Right lobe of liver (tissue), 4 donors: ENCODE measurements at regions not wholly inside any gene's neighbourhood (a gene's known extent, or its start where the extent isn't known, plus 50 kb on each side); places are given as distances from the start of the nearest gene placed in this dataset.

ENCODE experiments used
- POLR2A ChIP-seq: fragments of 450-650 bp; IDR thresholded peaks from one replicate; pipeline ENCODE4 v1.6.1; 2017; ENCODE audit warnings: antibody characterized with exemption, mild to moderate bottlenecking
- TF ChIP-seq, protein P1 (sequence below), 4 donors: fragments of 200-600 bp in 3 of 4; fragments of 450-650 bp in 1 of 4; IDR thresholded peaks; one replicate each; pipeline versions ENCODE4 v1.5.1 to v1.8.0; 2016 to 2022; ENCODE audit warnings: antibody characterized with exemption in 4 of 4, mild to moderate bottlenecking in 2 of 4
- donor health status: DM: no; HTN: no; CAD: no.
- donor health status: DM: no; HTN: no; CAD: no.
- donor health status: DM: no; HTN: yes; CAD: no.

DNA sequence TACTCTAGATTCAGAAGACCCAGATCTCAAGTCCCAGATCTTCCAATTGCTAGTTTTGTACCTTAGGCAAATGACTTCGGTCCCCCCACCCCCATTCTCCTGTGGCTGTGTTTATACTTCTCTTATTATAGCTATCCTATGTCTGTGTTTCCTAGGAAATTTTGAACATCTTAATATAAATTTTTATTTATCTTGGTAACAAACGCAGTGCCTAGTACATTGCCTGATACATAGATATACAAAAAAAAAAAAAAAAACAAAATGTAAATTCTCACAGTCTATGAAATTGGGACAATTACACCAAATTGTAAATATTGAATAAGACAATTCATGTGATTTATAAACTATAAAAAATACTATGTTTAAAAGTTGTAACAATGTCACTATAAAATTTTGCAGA, 84.1 kb upstream of the SLC44A3 start:
- TF ChIP-seq, protein P1, sequence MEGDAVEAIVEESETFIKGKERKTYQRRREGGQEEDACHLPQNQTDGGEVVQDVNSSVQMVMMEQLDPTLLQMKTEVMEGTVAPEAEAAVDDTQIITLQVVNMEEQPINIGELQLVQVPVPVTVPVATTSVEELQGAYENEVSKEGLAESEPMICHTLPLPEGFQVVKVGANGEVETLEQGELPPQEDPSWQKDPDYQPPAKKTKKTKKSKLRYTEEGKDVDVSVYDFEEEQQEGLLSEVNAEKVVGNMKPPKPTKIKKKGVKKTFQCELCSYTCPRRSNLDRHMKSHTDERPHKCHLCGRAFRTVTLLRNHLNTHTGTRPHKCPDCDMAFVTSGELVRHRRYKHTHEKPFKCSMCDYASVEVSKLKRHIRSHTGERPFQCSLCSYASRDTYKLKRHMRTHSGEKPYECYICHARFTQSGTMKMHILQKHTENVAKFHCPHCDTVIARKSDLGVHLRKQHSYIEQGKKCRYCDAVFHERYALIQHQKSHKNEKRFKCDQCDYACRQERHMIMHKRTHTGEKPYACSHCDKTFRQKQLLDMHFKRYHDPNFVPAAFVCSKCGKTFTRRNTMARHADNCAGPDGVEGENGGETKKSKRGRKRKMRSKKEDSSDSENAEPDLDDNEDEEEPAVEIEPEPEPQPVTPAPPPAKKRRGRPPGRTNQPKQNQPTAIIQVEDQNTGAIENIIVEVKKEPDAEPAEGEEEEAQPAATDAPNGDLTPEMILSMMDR (IDR thresholded peaks at IDR 0.05), result no peak
- no peak for TF ChIP-seq POLR2A
